Endodermal cell (in vitro differentiated cells): ENCODE measurements at regions not wholly inside any gene's neighbourhood (a gene's known extent, or its start where the extent isn't known, plus 50 kb on each side); places are given as distances from the start of the nearest gene placed in this dataset.

Source experiments
- DNase-seq: peaks from one replicate; pipeline ENCODE4 v3.0.0-alpha.2; 2017
- H3K27ac ChIP-seq: 2 replicates; pipeline ENCODE4 v1.5.1; 2013; ENCODE audit warnings: mild to moderate bottlenecking, low read depth, low read length, moderate library complexity
- H3K27me3 ChIP-seq: 2 replicates; pipeline ENCODE4 v1.6.1; 2013; ENCODE audit warnings: mild to moderate bottlenecking, low read length, moderate library complexity; ENCODE audit not compliant: insufficient read depth, control insufficient read depth, poor library complexity, severe bottlenecking
- H3K36me3 ChIP-seq: 2 replicates; pipeline ENCODE4 v1.7.0; 2013; ENCODE audit warnings: mild to moderate bottlenecking, low read length, moderate library complexity; ENCODE audit not compliant: control insufficient read depth, insufficient read depth
- H3K4me1 ChIP-seq: one replicate; pipeline ENCODE4 v1.7.0; 2013; ENCODE audit warnings: low read length; ENCODE audit not compliant: control insufficient read depth, insufficient read depth
- H3K4me3 ChIP-seq: 2 replicates; pipeline ENCODE4 v1.5.1; 2013; ENCODE audit warnings: mild to moderate bottlenecking, low read length, moderate library complexity
- H3K9ac ChIP-seq: 2 replicates; pipeline ENCODE4 v1.6.1; 2013; ENCODE audit warnings: mild to moderate bottlenecking, low read length, moderate library complexity; ENCODE audit not compliant: poor library complexity, severe bottlenecking; ENCODE audit errors: extremely low read depth
- H3K9me3 ChIP-seq: 2 replicates; pipeline ENCODE4 v1.6.1; 2013; ENCODE audit warnings: mild to moderate bottlenecking, low read length, moderate library complexity; ENCODE audit not compliant: control insufficient read depth
- H3K27ac Mint-ChIP-seq: 2 replicates; pipeline ENCODE4 v1.8.0; 2020; ENCODE audit warnings: mixed read lengths
- H3K27me3 Mint-ChIP-seq: 2 replicates; pipeline ENCODE4 v1.8.0; 2021; ENCODE audit warnings: mild to moderate bottlenecking, mixed read lengths; ENCODE audit not compliant: insufficient read depth
- H3K36me3 Mint-ChIP-seq: 2 replicates; pipeline ENCODE4 v1.8.0; 2020; ENCODE audit warnings: low read depth, mixed read lengths
- H3K4me1 Mint-ChIP-seq: 2 replicates; pipeline ENCODE4 v1.8.0; 2020; ENCODE audit warnings: mixed read lengths
- H3K4me3 Mint-ChIP-seq: 2 replicates; pipeline ENCODE4 v1.8.0; 2020; ENCODE audit warnings: mild to moderate bottlenecking, moderate library complexity, mixed read lengths
- H3K9me3 Mint-ChIP-seq: 2 replicates; pipeline ENCODE4 v1.8.0; 2020; ENCODE audit warnings: mild to moderate bottlenecking, mixed read lengths
- WGBS, 2 experiments: methylation state at CpG; one replicate each; pipeline versions ENCODE4 v1.1.5 to v1.1.7; 2013; ENCODE audit warnings: missing lambda C conversion rate in 2 of 2, mixed read lengths in 1 of 2; ENCODE audit not compliant: insufficient coverage in 1 of 2, insufficient read length in 1 of 2; 5-methylcytosine and 5-hydroxymethylcytosine counted together
- TF ChIP-seq, protein P1 (sequence below): fragments of 200-600 bp; sonication (generic); conservative IDR thresholded peaks from 2 replicates; pipeline ENCODE4 v1.5.0; 2021; ENCODE audit warnings: antibody characterized with exemption, mild to moderate bottlenecking

DNA sequence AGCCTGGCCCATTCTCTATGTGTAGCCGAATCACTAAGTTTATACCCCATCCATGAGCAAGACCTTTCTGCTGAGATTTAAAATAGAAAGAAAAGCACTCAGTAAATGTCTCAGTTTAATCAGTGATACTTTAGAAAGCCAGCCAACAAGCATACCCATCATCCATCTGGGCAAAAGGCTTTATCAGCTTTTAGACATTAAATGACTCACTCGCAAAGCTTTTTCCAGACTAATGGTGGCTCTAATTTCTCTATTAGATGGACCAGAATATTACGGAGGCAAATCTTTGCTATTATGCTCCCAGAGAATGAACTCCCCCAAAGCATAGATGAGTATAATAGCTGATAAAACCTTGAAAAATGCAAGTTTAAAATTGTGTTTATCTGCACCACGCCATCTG, 727.8 kb downstream of the GBE1 start:
- Histone ChIP-seq H3K9ac (no peak overlapping the region), H3K27me3 (no peaks in the 10 kb centered on the region), H3K4me3 (no peak overlapping the region), H3K9me3 (no peaks in the 10 kb centered on the region), H3K27ac (no peak overlapping the region), H3K36me3 (no peaks in the 10 kb centered on the region), H3K4me1 (no peaks in the 10 kb centered on the region)
- Mint-ChIP-seq H3K9me3 (no peaks in the 10 kb centered on the region), H3K36me3 (no peaks in the 10 kb centered on the region), H3K27ac (no peak overlapping the region), H3K27me3 (no peaks in the 10 kb centered on the region), H3K4me1 (no peaks in the 10 kb centered on the region), H3K4me3 (no peak overlapping the region)
- no peak for DNase-seq
- TF ChIP-seq, protein P1, sequence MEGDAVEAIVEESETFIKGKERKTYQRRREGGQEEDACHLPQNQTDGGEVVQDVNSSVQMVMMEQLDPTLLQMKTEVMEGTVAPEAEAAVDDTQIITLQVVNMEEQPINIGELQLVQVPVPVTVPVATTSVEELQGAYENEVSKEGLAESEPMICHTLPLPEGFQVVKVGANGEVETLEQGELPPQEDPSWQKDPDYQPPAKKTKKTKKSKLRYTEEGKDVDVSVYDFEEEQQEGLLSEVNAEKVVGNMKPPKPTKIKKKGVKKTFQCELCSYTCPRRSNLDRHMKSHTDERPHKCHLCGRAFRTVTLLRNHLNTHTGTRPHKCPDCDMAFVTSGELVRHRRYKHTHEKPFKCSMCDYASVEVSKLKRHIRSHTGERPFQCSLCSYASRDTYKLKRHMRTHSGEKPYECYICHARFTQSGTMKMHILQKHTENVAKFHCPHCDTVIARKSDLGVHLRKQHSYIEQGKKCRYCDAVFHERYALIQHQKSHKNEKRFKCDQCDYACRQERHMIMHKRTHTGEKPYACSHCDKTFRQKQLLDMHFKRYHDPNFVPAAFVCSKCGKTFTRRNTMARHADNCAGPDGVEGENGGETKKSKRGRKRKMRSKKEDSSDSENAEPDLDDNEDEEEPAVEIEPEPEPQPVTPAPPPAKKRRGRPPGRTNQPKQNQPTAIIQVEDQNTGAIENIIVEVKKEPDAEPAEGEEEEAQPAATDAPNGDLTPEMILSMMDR: no peak
- 94 to 100% methylated on average over 2 to 4 of the region's 4 CpGs for WGBS, 2 experiments

DNA sequence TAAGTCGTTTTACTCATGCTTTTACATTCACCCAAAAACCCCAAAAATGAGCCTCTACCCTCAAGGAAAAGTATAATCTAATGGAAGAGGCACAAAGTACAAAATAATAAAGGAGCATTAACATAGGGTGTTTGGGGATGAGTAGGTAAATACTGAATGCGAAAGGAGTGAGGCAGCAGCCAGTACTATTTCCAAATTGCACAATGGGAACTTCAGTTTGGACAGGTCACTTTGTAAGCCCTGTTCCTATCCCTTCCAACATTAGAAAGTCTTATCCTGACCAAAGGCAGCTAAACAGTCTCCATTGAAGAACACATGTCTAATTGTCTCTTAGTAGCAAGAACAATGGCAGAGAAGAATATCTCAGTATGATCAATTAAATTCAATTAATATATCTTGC, 728.3 kb downstream of the GBE1 start:
- no peak for DNase-seq
- Mint-ChIP-seq H3K27ac (no peak overlapping the region), H3K4me3 (no peak overlapping the region), H3K27me3 (no peaks in the 10 kb centered on the region), H3K36me3 (no peaks in the 10 kb centered on the region), H3K9me3 (no peaks in the 10 kb centered on the region), H3K4me1 (no peaks in the 10 kb centered on the region)
- Histone ChIP-seq H3K36me3 (no peaks in the 10 kb centered on the region), H3K4me1 (no peaks in the 10 kb centered on the region), H3K9me3 (no peaks in the 10 kb centered on the region), H3K27me3 (no peaks in the 10 kb centered on the region), H3K9ac (no peak overlapping the region), H3K4me3 (no peak overlapping the region), H3K27ac (no peak overlapping the region)
- TF ChIP-seq, protein P1: no peak
- 80% methylated on average over 2 of the region's 2 CpGs; no CpG with 5 or more reads in 1 of the 2 experiments for WGBS, 2 experiments

DNA sequence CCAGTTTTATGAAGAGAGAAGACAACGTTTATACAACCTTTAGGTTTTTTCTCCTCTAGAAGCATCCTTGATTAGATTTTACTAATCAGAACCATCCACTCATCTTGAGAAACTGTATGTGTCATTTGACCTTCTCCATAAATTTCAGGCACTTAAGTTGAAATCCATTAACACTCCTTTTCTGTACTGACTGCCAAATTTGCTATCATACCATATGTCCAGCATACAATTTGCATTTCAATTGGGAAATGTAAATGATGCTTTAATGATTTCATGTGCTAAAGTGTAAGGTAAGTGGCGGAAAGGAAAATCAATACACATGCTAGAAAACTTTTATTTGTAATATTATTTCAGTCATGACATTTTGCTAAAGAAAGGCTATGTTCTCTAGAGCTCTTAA, 731.6 kb downstream of the GBE1 start:
- no peaks in the 10 kb centered on the region for H3K4me1 ChIP-seq
- no peaks in the 10 kb centered on the region for H3K9me3 ChIP-seq
- no peaks in the 10 kb centered on the region for H3K4me1 Mint-ChIP-seq
- no peaks in the 10 kb centered on the region for H3K36me3 ChIP-seq
- 88% methylated on average over 1 of the region's 2 CpGs; no CpG with 5 or more reads in 1 of the 2 experiments for WGBS, 2 experiments
- no peaks in the 10 kb centered on the region for H3K27me3 Mint-ChIP-seq
- H3K4me3 Mint-ChIP-seq: no peak overlapping the region
- no peak overlapping the region for H3K27ac Mint-ChIP-seq
- no peak overlapping the region for H3K27ac ChIP-seq
- no peak for DNase-seq
- H3K4me3 ChIP-seq: no peak overlapping the region
- H3K9me3 Mint-ChIP-seq: no peaks in the 10 kb centered on the region
- H3K36me3 Mint-ChIP-seq: no peaks in the 10 kb centered on the region
- H3K9ac ChIP-seq: no peak overlapping the region
- no peaks in the 10 kb centered on the region for H3K27me3 ChIP-seq
- TF ChIP-seq, protein P1: no peak
